ENCODE measurements at regions not wholly inside any gene's neighbourhood (a gene's known extent, or its start where the extent isn't known, plus 50 kb on each side); places are given as distances from the start of the nearest gene placed in this dataset.

- DNase-seq, result no peak
These were observed 173.7 kb downstream of the NR4A2 start for GRCh38 chr2:156158808-156159207.

- peak; percentile 5 for DNase-seq
These were observed 174.9 kb downstream of the NR4A2 start for GRCh38 chr2:156157670-156158069.

GRCh38 chr2:156156580-156156979, 175.9 kb downstream of the NR4A2 start:
- no peak for DNase-seq

GRCh38 chr2:156155319-156155718, 177.2 kb downstream of the NR4A2 start:
- no peak for DNase-seq

- DNase-seq, result no peak
These were observed 181.2 kb downstream of the NR4A2 start for GRCh38 chr2:156151351-156151750.

- DNase-seq, result peak; percentile 16
These were observed 184.8 kb downstream of the NR4A2 start for GRCh38 chr2:156147594-156148330.

GRCh38 chr2:156145976-156146375, 186.5 kb downstream of the NR4A2 start:
- no peak for DNase-seq

GRCh38 chr2:156145469-156145868, 187.1 kb downstream of the NR4A2 start:
- DNase-seq, result no peak

- DNase-seq, result no peak
These were observed 196.0 kb downstream of the NR4A2 start for GRCh38 chr2:156136566-156136965.

GRCh38 chr2:156134887-156135286, 197.6 kb downstream of the NR4A2 start:
- DNase-seq, result no peak

- no peak for DNase-seq
These were observed 199.6 kb downstream of the NR4A2 start for GRCh38 chr2:156132941-156133340.

- no peak for DNase-seq
These were observed 200.4 kb downstream of the NR4A2 start for GRCh38 chr2:156132130-156132529.

GRCh38 chr2:156129227-156129626, 203.3 kb downstream of the NR4A2 start:
- no peak for DNase-seq

- no peak for DNase-seq
These were observed 207.5 kb downstream of the NR4A2 start for GRCh38 chr2:156125018-156125417.

GRCh38 chr2:156124458-156124857, 208.1 kb downstream of the NR4A2 start:
- no peak for DNase-seq

- DNase-seq, result no peak
These were observed 213.6 kb downstream of the NR4A2 start for GRCh38 chr2:156118753-156119416.

GRCh38 chr2:156116113-156116512, 216.4 kb downstream of the NR4A2 start:
- no peak for DNase-seq

GRCh38 chr2:156115338-156115737, 217.2 kb downstream of the NR4A2 start:
- no peak for DNase-seq

- no peak for DNase-seq
These were observed 220.2 kb downstream of the NR4A2 start for GRCh38 chr2:156112323-156112722.

- peak; percentile 61 for DNase-seq
These were observed 221.6 kb downstream of the NR4A2 start for GRCh38 chr2:156110890-156111289.

GRCh38 chr2:156099382-156099781, 233.1 kb downstream of the NR4A2 start:
- DNase-seq, result no peak

- DNase-seq, result no peak
These were observed 234.0 kb downstream of the NR4A2 start for GRCh38 chr2:156098506-156098905.

- DNase-seq, result no peak
These were observed 243.9 kb downstream of the NR4A2 start for GRCh38 chr2:156088587-156088986.

GRCh38 chr2:156087875-156088274, 244.6 kb downstream of the NR4A2 start:
- no peak for DNase-seq

Measured in RPMI8226 (cell line).